SK-N-SH (cell line): ENCODE measurements at regions not wholly inside any gene's neighbourhood (a gene's known extent, or its start where the extent isn't known, plus 50 kb on each side); places are given as distances from the start of the nearest gene placed in this dataset.

Experiments used
- POLR2AphosphoS5 ChIP-seq: IDR thresholded peaks from 2 replicates; pipeline ENCODE4 v1.6.1; 2012; ENCODE audit warnings: low read depth, low read length
- TAF1 ChIP-seq: IDR thresholded peaks from 2 replicates; pipeline ENCODE4 v1.6.1; 2012; ENCODE audit warnings: low read depth, mild to moderate bottlenecking, low read length, moderate library complexity, borderline replicate concordance
- TF ChIP-seq, protein P1 (sequence below): fragments of 200-600 bp; sonication (generic); IDR thresholded peaks from 2 replicates; pipeline ENCODE4 v1.6.1; 2017; ENCODE audit warnings: antibody characterized with exemption, mild to moderate bottlenecking, moderate library complexity
- TF ChIP-seq, protein P2 (sequence below): IDR thresholded peaks from 2 replicates; pipeline ENCODE4 v1.4.0; 2012; ENCODE audit warnings: low read depth
- TF ChIP-seq, protein P3 (sequence below): fragments of 150-350 bp; IDR thresholded peaks from 2 replicates; pipeline ENCODE4 v1.6.1; 2016; ENCODE audit warnings: mild to moderate bottlenecking, low read depth, low read length

DNA sequence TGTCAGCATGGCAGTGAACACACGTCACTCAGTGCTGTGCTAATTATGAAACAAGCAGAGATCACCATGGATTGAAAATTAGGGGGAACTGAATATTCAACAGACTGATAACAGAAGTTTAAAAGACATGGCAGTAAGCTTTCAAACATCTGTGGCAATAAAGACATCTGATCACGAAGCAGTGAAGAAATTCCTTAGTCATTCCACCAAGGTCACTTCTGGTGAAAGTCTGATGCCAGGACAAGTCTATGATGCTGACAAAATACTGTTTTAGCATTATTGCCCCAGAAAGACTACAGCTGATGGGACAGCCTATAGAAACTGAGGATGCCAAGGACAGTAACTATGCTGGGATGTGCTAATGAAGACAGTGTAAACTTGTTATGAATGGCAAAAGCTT is 126.9 kb upstream of the RBM19 start:
- TF ChIP-seq, protein P1, sequence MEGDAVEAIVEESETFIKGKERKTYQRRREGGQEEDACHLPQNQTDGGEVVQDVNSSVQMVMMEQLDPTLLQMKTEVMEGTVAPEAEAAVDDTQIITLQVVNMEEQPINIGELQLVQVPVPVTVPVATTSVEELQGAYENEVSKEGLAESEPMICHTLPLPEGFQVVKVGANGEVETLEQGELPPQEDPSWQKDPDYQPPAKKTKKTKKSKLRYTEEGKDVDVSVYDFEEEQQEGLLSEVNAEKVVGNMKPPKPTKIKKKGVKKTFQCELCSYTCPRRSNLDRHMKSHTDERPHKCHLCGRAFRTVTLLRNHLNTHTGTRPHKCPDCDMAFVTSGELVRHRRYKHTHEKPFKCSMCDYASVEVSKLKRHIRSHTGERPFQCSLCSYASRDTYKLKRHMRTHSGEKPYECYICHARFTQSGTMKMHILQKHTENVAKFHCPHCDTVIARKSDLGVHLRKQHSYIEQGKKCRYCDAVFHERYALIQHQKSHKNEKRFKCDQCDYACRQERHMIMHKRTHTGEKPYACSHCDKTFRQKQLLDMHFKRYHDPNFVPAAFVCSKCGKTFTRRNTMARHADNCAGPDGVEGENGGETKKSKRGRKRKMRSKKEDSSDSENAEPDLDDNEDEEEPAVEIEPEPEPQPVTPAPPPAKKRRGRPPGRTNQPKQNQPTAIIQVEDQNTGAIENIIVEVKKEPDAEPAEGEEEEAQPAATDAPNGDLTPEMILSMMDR, result no peak
- TF ChIP-seq POLR2AphosphoS5 (no peak), TAF1 (no peak)
- TF ChIP-seq, protein P2, sequence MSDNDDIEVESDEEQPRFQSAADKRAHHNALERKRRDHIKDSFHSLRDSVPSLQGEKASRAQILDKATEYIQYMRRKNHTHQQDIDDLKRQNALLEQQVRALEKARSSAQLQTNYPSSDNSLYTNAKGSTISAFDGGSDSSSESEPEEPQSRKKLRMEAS, result no peak
- TF ChIP-seq, protein P3, sequence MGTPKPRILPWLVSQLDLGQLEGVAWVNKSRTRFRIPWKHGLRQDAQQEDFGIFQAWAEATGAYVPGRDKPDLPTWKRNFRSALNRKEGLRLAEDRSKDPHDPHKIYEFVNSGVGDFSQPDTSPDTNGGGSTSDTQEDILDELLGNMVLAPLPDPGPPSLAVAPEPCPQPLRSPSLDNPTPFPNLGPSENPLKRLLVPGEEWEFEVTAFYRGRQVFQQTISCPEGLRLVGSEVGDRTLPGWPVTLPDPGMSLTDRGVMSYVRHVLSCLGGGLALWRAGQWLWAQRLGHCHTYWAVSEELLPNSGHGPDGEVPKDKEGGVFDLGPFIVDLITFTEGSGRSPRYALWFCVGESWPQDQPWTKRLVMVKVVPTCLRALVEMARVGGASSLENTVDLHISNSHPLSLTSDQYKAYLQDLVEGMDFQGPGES, result no peak
